NCI-H1694 (cell line): ENCODE measurements at regions not wholly inside any gene's neighbourhood (a gene's known extent, or its start where the extent isn't known, plus 50 kb on each side); places are given as distances from the start of the nearest gene placed in this dataset.

Source experiments
- DNase-seq: peaks from one replicate; lab custom pipeline; 2025; lab: John Stamatoyannopoulos, UW

- no peak for DNase-seq
Observed at GRCh38 chr12:102535306-102535705, 54.9 kb upstream of the IGF1 start.

- no peak for DNase-seq
Observed at GRCh38 chr12:102534899-102535298, 54.5 kb upstream of the IGF1 start.

- DNase-seq, result no peak
Observed at GRCh38 chr12:102533483-102534215, 53.3 kb upstream of the IGF1 start.
